HG03159 (cell line): ENCODE measurements at regions not wholly inside any gene's neighbourhood (a gene's known extent, or its start where the extent isn't known, plus 50 kb on each side); places are given as distances from the start of the nearest gene placed in this dataset.
A peak's percentile ranks its signal among the peaks of the same experiment; 100 is the strongest.

Experiments used
- ATAC-seq: cut with Tn5 transposase; IDR thresholded peaks from one replicate; pipeline ENCODE4 v1.9.1; 2021; ENCODE audit warnings: mild to moderate bottlenecking, moderate library complexity; ENCODE audit not compliant: unreplicated experiment

DNA sequence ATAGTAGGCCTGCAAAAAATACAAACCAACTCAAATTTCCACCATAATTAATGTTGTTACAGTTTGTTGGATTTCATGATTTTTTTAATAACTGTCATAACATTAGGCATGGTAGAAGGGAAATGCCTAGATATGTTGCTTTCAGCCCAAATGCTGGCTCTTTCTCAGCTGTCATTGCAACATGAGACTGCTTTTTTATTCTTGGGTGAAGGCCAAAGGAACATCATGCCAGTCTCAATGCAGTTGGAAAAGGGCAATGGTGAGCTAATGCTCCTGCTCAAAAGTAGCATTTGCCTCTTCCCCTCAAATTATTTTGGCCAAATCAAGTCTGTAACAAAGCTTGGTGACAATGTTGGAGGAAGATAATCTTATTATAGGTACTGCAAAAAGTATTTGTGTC, 877.7 kb upstream of the PRMT6 start:
- no peak for ATAC-seq

- no peak for ATAC-seq
These were observed 874.6 kb upstream of the PRMT6 start for GRCh38 chr1:106181866-106182265.

DNA sequence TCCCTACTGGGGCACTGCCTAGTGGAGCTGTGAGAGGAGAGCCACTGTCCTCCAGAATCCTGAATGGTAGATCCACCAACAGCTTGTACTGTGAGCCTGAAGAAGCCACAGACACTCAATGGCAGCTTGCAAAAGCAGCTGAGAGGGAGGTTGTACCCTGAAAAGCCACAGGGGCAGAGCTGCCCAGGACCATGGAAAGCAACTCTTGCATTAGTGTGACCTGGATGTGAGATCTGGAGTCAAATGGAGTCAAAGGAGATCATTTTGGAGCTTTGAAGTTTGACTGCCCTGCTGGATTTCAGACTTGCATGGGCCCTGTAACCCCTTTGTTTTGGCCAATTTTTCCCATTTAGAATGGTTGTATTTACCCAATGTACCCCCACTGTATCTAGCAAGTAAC, 871.4 kb upstream of the PRMT6 start:
- no peak for ATAC-seq

DNA sequence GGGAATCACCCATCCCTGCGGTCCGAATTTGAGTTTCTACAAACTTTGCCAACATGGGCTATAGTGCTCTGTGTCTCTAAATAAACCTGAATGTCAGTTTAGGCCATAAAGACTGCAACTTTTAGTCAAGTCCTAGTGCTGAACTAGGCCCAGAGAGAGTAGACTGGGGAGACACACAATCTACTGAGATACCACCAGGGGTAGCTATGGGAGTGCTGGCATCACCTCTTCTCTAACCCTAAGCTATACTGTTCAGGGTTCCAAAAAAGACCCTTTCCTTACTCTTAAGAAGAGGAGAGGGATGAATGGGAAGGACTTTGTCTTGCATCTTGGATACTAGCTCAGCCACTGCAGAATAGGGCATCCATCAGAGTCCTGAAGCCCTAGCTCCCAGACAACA, 866.7 kb upstream of the PRMT6 start:
- ATAC-seq: no peak

- ATAC-seq: no peak
These were observed 862.3 kb upstream of the PRMT6 start for GRCh38 chr1:106194206-106194605.

GRCh38 chr1:106200711-106201110, 855.8 kb upstream of the PRMT6 start:
- no peak for ATAC-seq

- ATAC-seq: no peak
These were observed 849.3 kb upstream of the PRMT6 start for GRCh38 chr1:106207185-106207584.

- ATAC-seq: no peak
These were observed 838.7 kb upstream of the PRMT6 start for GRCh38 chr1:106217765-106218164.

GRCh38 chr1:106222403-106222802, 834.1 kb upstream of the PRMT6 start:
- ATAC-seq: no peak

- no peak for ATAC-seq
These were observed 833.3 kb upstream of the PRMT6 start for GRCh38 chr1:106223213-106223612.

DNA sequence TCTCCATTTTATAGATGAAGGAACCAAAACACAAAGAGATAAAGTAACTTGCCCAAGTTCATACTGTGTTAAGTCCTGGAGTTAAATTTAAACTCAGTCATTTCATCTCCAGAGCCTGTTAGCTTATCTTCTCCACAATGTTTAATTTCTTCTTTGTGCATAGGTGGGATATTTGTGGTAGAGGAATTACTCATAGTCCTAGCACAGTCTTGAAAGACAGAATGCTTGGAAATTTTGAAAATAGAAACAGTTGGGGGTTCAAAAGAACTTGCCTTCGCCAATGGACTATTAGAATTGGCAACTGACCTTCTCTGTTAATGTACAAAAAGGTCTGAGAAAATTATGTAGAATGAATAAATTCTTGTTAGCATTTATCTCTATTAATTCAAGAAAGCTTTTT, 832.0 kb upstream of the PRMT6 start:
- ATAC-seq: no peak

GRCh38 chr1:106225403-106225802, 831.1 kb upstream of the PRMT6 start:
- no peak for ATAC-seq

DNA sequence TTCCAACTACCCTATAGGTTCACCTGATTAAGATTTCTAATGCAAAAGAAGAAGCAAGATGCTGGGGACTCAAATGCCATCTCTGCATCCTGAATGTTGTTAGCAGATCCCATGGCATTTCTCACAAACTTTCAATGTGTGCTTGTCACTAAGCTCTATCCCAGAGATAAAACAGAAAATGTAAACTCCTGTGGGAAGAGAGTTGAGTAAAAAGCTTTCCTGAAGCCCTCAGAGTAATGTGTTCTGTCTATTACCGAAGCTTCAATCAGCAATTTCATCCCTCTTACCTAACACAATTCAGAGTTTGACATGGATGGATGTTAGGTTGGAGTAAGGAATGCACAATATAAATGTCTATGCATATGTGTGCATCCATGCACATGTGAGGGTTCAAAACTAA, 829.9 kb upstream of the PRMT6 start:
- ATAC-seq: no peak

- no peak for ATAC-seq
These were observed 824.3 kb upstream of the PRMT6 start for GRCh38 chr1:106232128-106232527.

DNA sequence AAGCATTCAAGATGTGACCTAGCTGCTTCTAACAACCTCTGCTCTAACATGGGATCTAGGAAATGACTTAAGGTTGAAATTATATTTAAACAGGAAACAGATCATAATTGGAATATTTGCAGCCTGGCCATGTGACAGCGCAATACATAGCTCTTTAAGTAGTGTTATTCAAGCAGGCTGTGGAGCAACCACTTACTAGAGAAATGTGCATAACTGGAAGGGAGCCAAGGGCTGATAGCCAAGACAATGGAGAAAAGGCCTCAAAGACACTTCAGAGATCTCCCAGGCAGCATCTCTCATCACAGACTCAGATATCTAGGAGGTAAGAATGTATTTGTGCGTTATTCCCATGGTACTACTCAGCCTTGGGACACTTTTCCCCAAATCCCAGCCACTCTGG, 823.0 kb upstream of the PRMT6 start:
- ATAC-seq: no peak

- peak; percentile 68 for ATAC-seq
These were observed 807.1 kb upstream of the PRMT6 start for GRCh38 chr1:106249365-106249764.

- peak; percentile 22 for ATAC-seq
These were observed 806.7 kb upstream of the PRMT6 start for GRCh38 chr1:106249810-106250209.

- no peak for ATAC-seq
These were observed 801.7 kb upstream of the PRMT6 start for GRCh38 chr1:106254748-106255147.

- ATAC-seq: no peak
These were observed 789.7 kb upstream of the PRMT6 start for GRCh38 chr1:106266786-106267185.

DNA sequence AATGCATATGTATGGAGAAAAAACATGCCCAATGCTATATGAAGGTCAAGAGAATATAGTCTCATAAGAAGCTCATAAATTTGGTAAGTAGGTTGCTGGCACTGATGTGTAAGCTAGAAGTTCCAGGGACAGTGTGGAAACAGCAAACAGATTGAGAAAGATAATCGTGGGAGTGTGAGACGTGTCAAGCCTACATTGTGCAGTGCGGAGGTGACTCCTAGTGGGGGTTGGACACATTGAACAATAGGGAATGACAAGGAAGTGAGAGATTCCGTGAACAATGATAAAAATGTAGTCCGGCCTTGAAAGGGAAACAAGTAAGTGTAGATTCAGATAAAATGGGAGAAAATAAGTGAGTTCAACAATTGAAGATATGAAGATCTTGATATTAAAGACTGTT, 788.4 kb upstream of the PRMT6 start:
- no peak for ATAC-seq

DNA sequence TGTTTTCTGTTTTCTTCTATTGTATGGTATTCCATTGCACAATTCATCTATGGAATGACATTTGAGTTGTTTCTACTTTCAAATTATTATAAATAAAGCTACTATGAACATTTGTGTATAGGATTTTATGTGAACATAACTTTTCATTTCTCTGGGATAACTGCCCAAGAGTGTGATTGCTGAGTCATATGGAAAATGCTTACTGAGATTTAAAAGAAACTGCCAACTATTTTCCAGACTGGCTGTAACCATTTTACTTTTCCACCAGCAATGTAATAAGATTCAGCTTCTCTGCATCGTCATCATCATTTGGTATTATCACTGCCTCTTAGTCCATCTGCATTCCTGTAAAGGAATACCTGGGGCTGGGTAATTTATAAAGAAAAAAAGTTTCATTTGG, 779.6 kb upstream of the PRMT6 start:
- no peak for ATAC-seq

DNA sequence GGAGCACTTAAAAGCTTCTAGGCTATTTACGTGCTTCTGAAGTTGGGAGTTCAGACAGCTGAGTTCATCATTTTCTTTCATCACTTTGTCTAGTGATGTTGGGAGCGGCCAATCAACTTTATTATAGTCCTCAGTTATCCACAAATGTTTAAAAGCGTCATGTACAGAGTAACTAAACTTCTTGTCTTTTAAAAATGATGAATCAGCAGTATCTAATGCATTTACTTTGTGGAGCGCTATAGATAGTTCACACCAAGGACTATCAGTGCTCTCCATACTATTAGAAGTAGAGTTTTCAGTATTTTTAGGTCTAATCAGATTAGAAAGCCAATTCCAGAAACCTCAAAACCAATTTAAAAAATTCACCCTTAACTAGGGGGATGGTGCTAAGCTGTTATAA, 778.7 kb upstream of the PRMT6 start:
- no peak for ATAC-seq

- ATAC-seq: no peak
These were observed 777.8 kb upstream of the PRMT6 start for GRCh38 chr1:106278716-106279115.
